A549 (cell line): ENCODE measurements at regions not wholly inside any gene's neighbourhood (a gene's known extent, or its start where the extent isn't known, plus 50 kb on each side); places are given as distances from the start of the nearest gene placed in this dataset.

Source experiments
- ATAC-seq, 2 experiments: fragments of 200-7000 bp in 1 of 2; fragments of >200 bp in 1 of 2; cut with Nextera tagmentation in 1 of 2; cut with Tn5 transposase in 1 of 2; 3 replicates each; pipeline versions ENCODE4 v1.8.0 to v1.9.1; 2018 to 2020; ENCODE audit warnings: mild to moderate bottlenecking in 1 of 2, moderate library complexity in 1 of 2
- CTCF ChIA-PET: fragments of 300-600 bp; sonication (Branson Sonifier 250); formaldehyde crosslinking; extraction: SDS; loops from one replicate; lab custom pipeline; 2021; ENCODE audit warnings: antibody characterized with exemption, inconsistent platforms; lab: Yijun Ruan, JAX
- POLR2A ChIA-PET: fragments of 350-600 bp; formaldehyde crosslinking; extraction: SDS; loops from one replicate; lab custom pipeline; 2021; ENCODE audit warnings: antibody characterized with exemption, inconsistent platforms; lab: Yijun Ruan, JAX
- DNase-seq, 2 experiments: peaks; one replicate each; pipeline versions ENCODE4 v3.0.0 to v3.0.0-alpha.2; 2011 to 2016; ENCODE audit warnings: low read depth in 1 of 2, low spot score in 1 of 2
- FAIRE-seq: peaks from 2 replicates; lab custom pipeline; 2011; peaks lifted over from hg19 to GRCh38; lab: Jason Lieb, UNC
- H3K27ac ChIP-seq, 2 experiments: fragments of >200 bp; sonication (Bioruptor Twin); formaldehyde crosslinking; 3 replicates each; pipeline ENCODE4 v1.5.1; 2016 to 2017
- H3K4me1 ChIP-seq: fragments of >200 bp; sonication (Bioruptor Twin); formaldehyde crosslinking; 3 replicates; pipeline ENCODE4 v1.6.1; 2016
- H3K4me2 ChIP-seq: fragments of >200 bp; sonication (Bioruptor Twin); formaldehyde crosslinking; 3 replicates; pipeline ENCODE4 v1.6.1; 2016
- H3K4me3 ChIP-seq: fragments of >200 bp; sonication (Bioruptor Twin); formaldehyde crosslinking; 3 replicates; pipeline ENCODE4 v1.5.1; 2016
- H3K9me3 ChIP-seq: fragments of >200 bp; sonication (Bioruptor Twin); formaldehyde crosslinking; 3 replicates; pipeline ENCODE4 v1.6.1; 2016
- CBX8 ChIP-seq: fragments of 200-600 bp; sonication (generic); IDR thresholded peaks from 2 replicates; pipeline ENCODE4 v1.6.1; 2016
- CHD2 ChIP-seq: fragments of 150-350 bp; IDR thresholded peaks from 2 replicates; pipeline ENCODE4 v1.6.1; 2014; ENCODE audit warnings: low read length; ENCODE audit not compliant: partially characterized antibody
- EHF ChIP-seq: fragments of 250-450 bp; sonication (Bioruptor Pico); IDR thresholded peaks from 2 replicates; pipeline ENCODE4 v1.5.0; 2020; ENCODE audit warnings: mild to moderate bottlenecking
- ESRRA ChIP-seq: fragments of 150-350 bp; IDR thresholded peaks from 2 replicates; pipeline ENCODE4 v1.6.1; 2014; ENCODE audit warnings: mild to moderate bottlenecking, low read length, borderline replicate concordance
- HDAC2 ChIP-seq: fragments of 200-600 bp; sonication (generic); IDR thresholded peaks from 2 replicates; pipeline ENCODE4 v1.6.1; 2016
- HES2 ChIP-seq: fragments of >200 bp; sonication (Bioruptor Twin); formaldehyde crosslinking; IDR thresholded peaks from 2 replicates; pipeline ENCODE4 v1.6.1; 2016
- HOXA7 ChIP-seq: fragments of 250-450 bp; sonication (Bioruptor Pico); IDR thresholded peaks from 2 replicates; pipeline ENCODE4 v1.5.0; 2020; ENCODE audit warnings: mild to moderate bottlenecking, moderate library complexity
- KDM1A ChIP-seq: fragments of 200-600 bp; sonication (generic); IDR thresholded peaks from 2 replicates; pipeline ENCODE4 v1.6.1; 2016; ENCODE audit warnings: low read depth, mild to moderate bottlenecking
- MAZ ChIP-seq: fragments of 150-350 bp; IDR thresholded peaks from 2 replicates; pipeline ENCODE4 v1.6.1; 2014; ENCODE audit warnings: antibody characterized with exemption, low read depth, low read length, borderline replicate concordance
- NR3C1 ChIP-seq: fragments of >200 bp; sonication (Bioruptor Twin); formaldehyde crosslinking; IDR thresholded peaks from 3 replicates; pipeline ENCODE4 v1.6.1; 2017
- PHF8 ChIP-seq: fragments of 200-600 bp; sonication (generic); IDR thresholded peaks from 2 replicates; pipeline ENCODE4 v1.6.1; 2016; ENCODE audit warnings: low read depth, mild to moderate bottlenecking, antibody characterized with exemption, moderate library complexity, borderline replicate concordance
- POLR2A ChIP-seq: IDR thresholded peaks from 2 replicates; pipeline ENCODE4 v1.6.1; 2012; ENCODE audit warnings: mild to moderate bottlenecking, low read length
- RARB ChIP-seq: fragments of 250-450 bp; sonication (Bioruptor Pico); IDR thresholded peaks from 2 replicates; pipeline ENCODE4 v1.8.0; 2021; ENCODE audit warnings: mild to moderate bottlenecking, moderate library complexity
- RCOR1 ChIP-seq: fragments of 150-350 bp; IDR thresholded peaks from 2 replicates; pipeline ENCODE4 v1.6.1; 2014; ENCODE audit warnings: antibody characterized with exemption, low read length, low read depth
- RNF2 ChIP-seq: fragments of 200-600 bp; sonication (generic); IDR thresholded peaks from 2 replicates; pipeline ENCODE4 v1.6.1; 2016; ENCODE audit warnings: low read depth, mild to moderate bottlenecking, antibody characterized with exemption, moderate library complexity, borderline replicate concordance
- TFCP2L1 ChIP-seq: fragments of 250-450 bp; sonication (Bioruptor Pico); IDR thresholded peaks from 2 replicates; pipeline ENCODE4 v1.5.0; 2021; ENCODE audit warnings: mild to moderate bottlenecking
- USF2 ChIP-seq: fragments of 450-650 bp; IDR thresholded peaks from 2 replicates; pipeline ENCODE4 v1.6.1; 2014; ENCODE audit warnings: antibody characterized with exemption
- ZNF302 ChIP-seq: fragments of 250-450 bp; sonication (Bioruptor Pico); IDR thresholded peaks from 2 replicates; pipeline ENCODE4 v1.9.0; 2021; ENCODE audit warnings: inconsistent platforms, mild to moderate bottlenecking, moderate library complexity
- WGBS: methylation state at CpG from one replicate; pipeline ENCODE4 v1.1.6; 2017; ENCODE audit errors: missing lambda C conversion rate; 5-methylcytosine and 5-hydroxymethylcytosine counted together
- TF ChIP-seq, protein P1 (sequence below): fragments of >200 bp; sonication (Bioruptor Twin); formaldehyde crosslinking; IDR thresholded peaks from 3 replicates; pipeline ENCODE4 v1.5.1; 2016
- TF ChIP-seq, protein P2 (sequence below): fragments of 150-350 bp; IDR thresholded peaks from 2 replicates; pipeline ENCODE4 v1.6.1; 2014; ENCODE audit warnings: low read depth, mild to moderate bottlenecking, low read length
- TF ChIP-seq, protein P3 (sequence below): fragments of >200 bp; sonication (Bioruptor Twin); formaldehyde crosslinking; IDR thresholded peaks from 3 replicates; pipeline ENCODE4 v1.6.1; 2016
- TF ChIP-seq, protein P4 (sequence below): fragments of 250-450 bp; sonication (Bioruptor Pico); IDR thresholded peaks from 2 replicates; pipeline ENCODE4 v1.5.0; 2020; ENCODE audit warnings: low read depth, mild to moderate bottlenecking, moderate library complexity

- TF ChIP-seq, protein P1, sequence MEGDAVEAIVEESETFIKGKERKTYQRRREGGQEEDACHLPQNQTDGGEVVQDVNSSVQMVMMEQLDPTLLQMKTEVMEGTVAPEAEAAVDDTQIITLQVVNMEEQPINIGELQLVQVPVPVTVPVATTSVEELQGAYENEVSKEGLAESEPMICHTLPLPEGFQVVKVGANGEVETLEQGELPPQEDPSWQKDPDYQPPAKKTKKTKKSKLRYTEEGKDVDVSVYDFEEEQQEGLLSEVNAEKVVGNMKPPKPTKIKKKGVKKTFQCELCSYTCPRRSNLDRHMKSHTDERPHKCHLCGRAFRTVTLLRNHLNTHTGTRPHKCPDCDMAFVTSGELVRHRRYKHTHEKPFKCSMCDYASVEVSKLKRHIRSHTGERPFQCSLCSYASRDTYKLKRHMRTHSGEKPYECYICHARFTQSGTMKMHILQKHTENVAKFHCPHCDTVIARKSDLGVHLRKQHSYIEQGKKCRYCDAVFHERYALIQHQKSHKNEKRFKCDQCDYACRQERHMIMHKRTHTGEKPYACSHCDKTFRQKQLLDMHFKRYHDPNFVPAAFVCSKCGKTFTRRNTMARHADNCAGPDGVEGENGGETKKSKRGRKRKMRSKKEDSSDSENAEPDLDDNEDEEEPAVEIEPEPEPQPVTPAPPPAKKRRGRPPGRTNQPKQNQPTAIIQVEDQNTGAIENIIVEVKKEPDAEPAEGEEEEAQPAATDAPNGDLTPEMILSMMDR, result no peak
- no peak for TF ChIP-seq ESRRA
- no peak for TF ChIP-seq TFCP2L1 (CRISPR knock-in tag)
- no peak for TF ChIP-seq MAZ
- no peak for TF ChIP-seq KDM1A
- TF ChIP-seq HOXA7, result no peak
- Histone ChIP-seq H3K9me3 (no peaks in the 10 kb centered on the region), H3K4me3 (no peak overlapping the region), H3K4me1 (0 out of 3 replicates have a peak, but pooled peaks cover 4% of the 10 kb centered on the region), H3K4me2 (no peak overlapping the region), H3K27ac (no peak overlapping the region)
- CTCF ChIA-PET, result interaction anchor here (1.3 to 1.5 kb wide), 2 partner anchors 15 to 47 kb away, joined by 3 to 4 read pairs; no protein-coding TSS in a partner anchor
- 18% methylated on average over 3 of the region's 3 CpGs for WGBS
- no peak for FAIRE-seq
- POLR2A ChIA-PET, result no interaction called here
- no peak for ATAC-seq
- DNase-seq, result peak in 1 of 2 experiments; percentile 11
Observed at GRCh38 chrX:39582091-39582490, 515.7 kb downstream of the BCOR start.

DNA sequence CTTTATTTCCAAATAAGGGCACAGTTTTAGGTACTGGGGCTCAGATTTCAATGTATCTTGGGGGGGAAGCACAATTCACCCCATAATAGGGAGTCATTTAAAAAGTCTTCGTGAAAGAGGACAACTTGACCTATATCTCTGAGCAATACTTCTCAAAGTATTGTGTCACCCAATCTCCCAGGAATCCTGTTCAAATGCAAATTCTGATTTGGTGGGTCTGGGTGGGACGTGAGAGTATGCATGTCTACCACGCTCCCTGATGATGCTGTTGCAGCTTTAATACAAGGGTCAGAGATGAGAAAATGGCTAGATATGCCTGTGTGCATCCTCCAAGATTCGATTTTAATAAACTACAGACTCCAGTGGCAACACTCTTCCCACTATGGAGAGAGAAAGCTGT, 514.8 kb downstream of the BCOR start:
- Histone ChIP-seq H3K4me2 (no peak overlapping the region), H3K9me3 (no peaks in the 10 kb centered on the region), H3K4me1 (no peaks in the 10 kb centered on the region), H3K4me3 (no peak overlapping the region), H3K27ac (no peak overlapping the region)
- no peak for DNase-seq
- TF ChIP-seq RARB (CRISPR knock-in tag), result no peak
- no peak for FAIRE-seq
- ChIA-PET POLR2A (no interaction called here), CTCF (interaction anchor here (1.3 to 1.5 kb wide), 2 partner anchors 16 to 46 kb away, joined by 3 to 4 read pairs; no protein-coding TSS in a partner anchor)
- 44% methylated on average over 4 of the region's 4 CpGs for whole genome bisulfite sequencing
- ATAC-seq, result no peak

DNA sequence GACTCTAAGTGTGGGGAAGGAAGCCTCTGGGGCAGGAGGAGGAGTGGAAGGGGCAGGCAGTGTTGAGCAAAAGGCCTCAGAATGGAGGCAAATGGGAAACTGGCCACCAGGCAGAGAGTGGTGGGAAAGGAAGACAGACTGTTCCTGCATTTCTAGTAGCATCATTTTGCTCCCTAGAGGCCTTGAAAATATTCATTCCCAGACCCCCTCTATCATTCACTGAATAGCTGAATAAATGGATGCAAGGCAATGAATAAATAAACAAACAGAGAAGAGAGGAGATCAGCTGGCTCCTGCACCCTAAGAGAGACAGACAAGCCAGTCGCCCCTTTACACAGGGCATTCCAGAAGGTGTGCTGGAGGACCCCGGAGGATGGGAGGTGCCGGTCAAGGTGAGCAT, 511.9 kb downstream of the BCOR start:
- no peak for FAIRE-seq
- Histone ChIP-seq H3K27ac (no peak overlapping the region), H3K4me3 (no peak overlapping the region)
- POLR2A ChIA-PET, result no interaction called here
- no peak for DNase-seq
- TF ChIP-seq HDAC2, result no peak
- TF ChIP-seq, protein P1, result no peak
- TF ChIP-seq MAZ, result no peak
- TF ChIP-seq ZNF302 (CRISPR knock-in tag), result no peak
- TF ChIP-seq USF2, result no peak
- TF ChIP-seq HES2, result no peak
- no peak for TF ChIP-seq CHD2
- TF ChIP-seq, protein P2, sequence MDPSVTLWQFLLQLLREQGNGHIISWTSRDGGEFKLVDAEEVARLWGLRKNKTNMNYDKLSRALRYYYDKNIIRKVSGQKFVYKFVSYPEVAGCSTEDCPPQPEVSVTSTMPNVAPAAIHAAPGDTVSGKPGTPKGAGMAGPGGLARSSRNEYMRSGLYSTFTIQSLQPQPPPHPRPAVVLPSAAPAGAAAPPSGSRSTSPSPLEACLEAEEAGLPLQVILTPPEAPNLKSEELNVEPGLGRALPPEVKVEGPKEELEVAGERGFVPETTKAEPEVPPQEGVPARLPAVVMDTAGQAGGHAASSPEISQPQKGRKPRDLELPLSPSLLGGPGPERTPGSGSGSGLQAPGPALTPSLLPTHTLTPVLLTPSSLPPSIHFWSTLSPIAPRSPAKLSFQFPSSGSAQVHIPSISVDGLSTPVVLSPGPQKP, result no peak
- TF ChIP-seq, protein P3, sequence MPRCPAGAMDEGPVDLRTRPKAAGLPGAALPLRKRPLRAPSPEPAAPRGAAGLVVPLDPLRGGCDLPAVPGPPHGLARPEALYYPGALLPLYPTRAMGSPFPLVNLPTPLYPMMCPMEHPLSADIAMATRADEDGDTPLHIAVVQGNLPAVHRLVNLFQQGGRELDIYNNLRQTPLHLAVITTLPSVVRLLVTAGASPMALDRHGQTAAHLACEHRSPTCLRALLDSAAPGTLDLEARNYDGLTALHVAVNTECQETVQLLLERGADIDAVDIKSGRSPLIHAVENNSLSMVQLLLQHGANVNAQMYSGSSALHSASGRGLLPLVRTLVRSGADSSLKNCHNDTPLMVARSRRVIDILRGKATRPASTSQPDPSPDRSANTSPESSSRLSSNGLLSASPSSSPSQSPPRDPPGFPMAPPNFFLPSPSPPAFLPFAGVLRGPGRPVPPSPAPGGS, result no peak
- TF ChIP-seq, protein P4, sequence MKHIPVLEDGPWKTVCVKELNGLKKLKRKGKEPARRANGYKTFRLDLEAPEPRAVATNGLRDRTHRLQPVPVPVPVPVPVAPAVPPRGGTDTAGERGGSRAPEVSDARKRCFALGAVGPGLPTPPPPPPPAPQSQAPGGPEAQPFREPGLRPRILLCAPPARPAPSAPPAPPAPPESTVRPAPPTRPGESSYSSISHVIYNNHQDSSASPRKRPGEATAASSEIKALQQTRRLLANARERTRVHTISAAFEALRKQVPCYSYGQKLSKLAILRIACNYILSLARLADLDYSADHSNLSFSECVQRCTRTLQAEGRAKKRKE, result no peak
- no peak for TF ChIP-seq EHF (CRISPR knock-in tag)
- TF ChIP-seq ESRRA, result no peak
- TF ChIP-seq RCOR1, result no peak
- TF ChIP-seq CBX8, result no peak
- TF ChIP-seq RNF2, result no peak
- no peak for TF ChIP-seq POLR2A
- no peak for TF ChIP-seq PHF8
- TF ChIP-seq NR3C1, result no peak
- TF ChIP-seq, all 56 proteins: peak for 0
- no peaks in the 10 kb centered on the region for H3K9me3 ChIP-seq
- no peak for ATAC-seq
- no peak overlapping the region for H3K4me2 ChIP-seq
- CTCF ChIA-PET, result no interaction called here
- WGBS, result 68% methylated on average over 3 of the region's 3 CpGs
- no peaks in the 10 kb centered on the region for H3K4me1 ChIP-seq
